ENCODE measurements at regions not wholly inside any gene's neighbourhood (a gene's known extent, or its start where the extent isn't known, plus 50 kb on each side); places are given as distances from the start of the nearest gene placed in this dataset.

DNA sequence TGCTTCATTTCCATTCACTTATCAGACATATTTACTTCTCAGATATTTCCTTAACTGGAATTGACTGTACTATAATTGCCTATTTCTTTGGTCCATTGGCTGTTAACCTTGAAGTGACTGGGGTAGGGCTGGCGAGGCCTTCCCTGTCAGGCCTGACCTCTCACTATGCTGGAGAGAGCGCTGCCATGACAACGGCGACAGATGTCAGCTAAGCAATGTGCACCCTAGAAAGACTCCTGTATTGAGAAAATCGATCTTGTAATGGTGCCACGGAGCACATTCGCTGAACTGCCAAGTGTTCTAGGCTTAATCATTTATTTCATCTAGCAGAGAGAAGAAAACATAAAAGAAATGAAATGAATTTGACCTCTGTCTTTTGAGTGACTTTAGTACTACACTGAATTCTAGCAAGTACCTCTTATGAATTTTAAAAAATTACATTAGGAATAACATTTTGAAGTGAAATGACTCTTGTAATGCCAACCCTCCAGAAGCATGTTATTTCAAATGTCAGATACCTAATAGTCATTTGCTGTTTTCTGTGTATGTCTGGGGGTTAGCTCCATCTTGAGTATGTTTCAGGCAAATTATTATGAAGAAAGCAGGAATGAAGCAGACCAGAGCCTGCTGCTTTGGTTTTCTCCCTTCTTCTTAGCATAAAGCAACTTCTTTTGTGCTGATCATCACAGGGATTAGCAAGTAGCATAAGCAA, 148.0 kb downstream of the SNX10 start:
- no peak for DNase-seq (ENCODE audit: low read depth)
- TF ChIP-seq, protein P1, sequence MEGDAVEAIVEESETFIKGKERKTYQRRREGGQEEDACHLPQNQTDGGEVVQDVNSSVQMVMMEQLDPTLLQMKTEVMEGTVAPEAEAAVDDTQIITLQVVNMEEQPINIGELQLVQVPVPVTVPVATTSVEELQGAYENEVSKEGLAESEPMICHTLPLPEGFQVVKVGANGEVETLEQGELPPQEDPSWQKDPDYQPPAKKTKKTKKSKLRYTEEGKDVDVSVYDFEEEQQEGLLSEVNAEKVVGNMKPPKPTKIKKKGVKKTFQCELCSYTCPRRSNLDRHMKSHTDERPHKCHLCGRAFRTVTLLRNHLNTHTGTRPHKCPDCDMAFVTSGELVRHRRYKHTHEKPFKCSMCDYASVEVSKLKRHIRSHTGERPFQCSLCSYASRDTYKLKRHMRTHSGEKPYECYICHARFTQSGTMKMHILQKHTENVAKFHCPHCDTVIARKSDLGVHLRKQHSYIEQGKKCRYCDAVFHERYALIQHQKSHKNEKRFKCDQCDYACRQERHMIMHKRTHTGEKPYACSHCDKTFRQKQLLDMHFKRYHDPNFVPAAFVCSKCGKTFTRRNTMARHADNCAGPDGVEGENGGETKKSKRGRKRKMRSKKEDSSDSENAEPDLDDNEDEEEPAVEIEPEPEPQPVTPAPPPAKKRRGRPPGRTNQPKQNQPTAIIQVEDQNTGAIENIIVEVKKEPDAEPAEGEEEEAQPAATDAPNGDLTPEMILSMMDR (conservative IDR thresholded peaks at IDR 0.05; ENCODE audit: low read length) = no peak
- H3K4me3 ChIP-seq (ENCODE audit: low read length) = no peak overlapping the region

DNA sequence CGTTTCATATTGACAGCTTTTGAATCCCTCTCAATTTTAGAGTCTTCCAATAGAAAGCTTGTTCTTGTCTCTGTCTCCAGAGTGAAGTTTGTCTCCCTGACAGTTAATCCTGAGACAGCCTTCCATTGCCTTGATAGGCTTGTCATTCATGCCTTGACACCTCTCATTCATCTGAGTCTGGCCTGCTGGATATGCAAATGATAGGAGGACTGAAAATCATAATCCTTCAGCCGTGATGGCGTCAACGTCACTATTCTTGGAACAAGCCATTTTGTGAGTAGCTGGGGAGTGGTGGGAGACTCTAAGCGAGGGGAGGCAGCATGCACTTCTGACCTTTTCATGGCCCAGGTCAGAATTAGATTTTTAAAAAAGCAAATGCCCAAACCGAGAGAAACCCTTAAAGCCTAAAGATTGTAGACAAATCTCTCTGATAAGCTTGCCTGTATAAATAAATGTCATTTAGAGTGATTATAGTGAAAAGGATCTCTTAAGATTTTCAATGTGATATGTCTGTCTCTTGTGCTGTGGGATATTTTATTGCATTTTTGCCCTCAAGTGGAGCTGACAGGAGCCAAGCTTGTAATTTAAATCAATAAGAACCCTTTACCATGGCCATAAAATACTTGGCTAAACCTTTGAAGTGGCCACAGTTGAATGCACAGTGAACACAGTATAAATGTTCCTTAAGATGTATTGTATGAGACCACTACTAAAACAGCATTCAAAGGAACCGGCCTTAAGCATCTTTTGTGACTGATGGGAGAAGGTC, 148.8 kb downstream of the SNX10 start:
- no peak overlapping the region for H3K4me3 ChIP-seq (ENCODE audit: low read length)
- DNase-seq (ENCODE audit: low read depth) = no peak
- TF ChIP-seq, protein P1 (conservative IDR thresholded peaks at IDR 0.05; ENCODE audit: low read length) = no peak

DNA sequence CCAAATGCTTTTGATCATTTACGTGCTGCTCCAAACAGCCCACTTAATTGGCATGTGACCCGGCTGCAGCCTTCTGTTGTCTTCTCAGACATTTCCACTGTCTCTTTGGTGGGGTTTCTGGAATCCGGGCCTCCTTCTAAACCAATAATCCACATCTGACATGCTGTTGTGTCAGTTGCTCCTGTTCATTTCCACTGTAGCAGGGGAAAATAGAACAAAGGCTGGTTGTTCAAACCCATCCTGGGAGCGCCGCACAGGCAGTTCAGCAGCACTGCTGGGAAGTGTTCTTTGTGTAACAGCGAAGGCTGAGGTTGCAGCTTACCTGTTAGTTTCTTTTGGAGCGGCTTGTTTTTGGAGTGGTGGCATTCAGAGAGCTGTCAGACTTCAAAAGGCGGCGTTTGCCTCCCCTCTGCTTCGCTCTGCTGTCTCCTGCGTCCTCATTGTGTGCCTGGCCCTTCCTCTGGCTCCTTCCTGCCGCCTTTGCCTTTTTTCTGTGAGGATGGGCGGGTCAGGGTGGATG, 149.4 kb downstream of the SNX10 start:
- no peak overlapping the region for H3K4me3 ChIP-seq (ENCODE audit: low read length)
- TF ChIP-seq, protein P1 (conservative IDR thresholded peaks at IDR 0.05; ENCODE audit: low read length) = no peak
- no peak for DNase-seq (ENCODE audit: low read depth)

DNA sequence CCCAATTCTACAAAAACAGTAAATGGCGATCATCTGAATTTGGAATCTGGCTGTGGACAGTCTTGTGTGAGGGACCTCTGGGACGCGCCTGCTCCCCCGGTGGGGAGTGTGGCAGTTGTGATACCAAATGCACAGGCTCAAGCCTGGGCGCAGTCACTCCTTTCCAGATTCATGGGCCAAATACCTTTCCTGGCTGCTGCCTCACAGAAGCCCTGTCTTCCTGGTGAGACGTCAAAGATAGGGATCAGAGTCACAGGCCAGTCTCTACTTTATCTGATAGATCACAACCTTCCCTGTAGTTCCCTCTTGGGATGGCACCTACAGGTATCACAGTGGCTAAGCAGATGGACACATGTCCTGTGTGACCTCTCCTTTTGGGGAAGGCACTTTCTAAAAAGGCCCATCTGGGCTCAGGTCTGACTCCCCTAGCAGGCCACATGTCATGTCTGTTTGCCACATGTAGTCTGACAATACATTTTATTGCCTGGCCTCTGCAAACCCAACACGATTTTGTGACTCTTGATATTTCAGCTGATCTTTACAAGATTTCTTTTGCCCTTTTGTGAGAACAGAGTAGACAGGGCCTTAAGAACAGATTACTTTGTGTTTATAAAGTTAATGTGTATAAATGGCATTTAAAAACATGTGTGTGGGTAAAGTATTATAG, 150.1 kb downstream of the SNX10 start:
- DNase-seq (ENCODE audit: low read depth) = no peak
- no peak overlapping the region for H3K4me3 ChIP-seq (ENCODE audit: low read length)
- TF ChIP-seq, protein P1 (conservative IDR thresholded peaks at IDR 0.05; ENCODE audit: low read length) = no peak

DNA sequence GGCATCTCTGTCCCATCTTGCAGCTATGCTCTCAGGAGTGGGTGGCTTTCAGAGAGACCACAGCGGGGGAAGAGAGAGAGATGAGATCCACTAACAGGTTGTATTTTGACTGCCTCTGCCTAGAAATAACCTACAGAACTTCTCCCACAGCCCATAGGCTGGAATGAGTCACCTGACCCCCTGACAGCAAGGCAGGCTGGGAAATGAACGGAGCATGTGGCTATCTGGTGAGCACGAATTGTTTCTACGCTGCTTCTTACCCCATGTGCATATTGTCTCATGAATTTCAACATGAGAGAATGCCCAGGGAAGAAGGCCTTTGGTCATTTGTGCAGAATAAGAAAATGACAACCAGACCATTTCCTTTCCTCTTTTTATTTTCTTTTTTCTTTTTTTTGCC, 151.3 kb downstream of the SNX10 start:
- no peak for DNase-seq (ENCODE audit: low read depth)
- no peak overlapping the region for H3K4me3 ChIP-seq (ENCODE audit: low read length)
- TF ChIP-seq, protein P1 (conservative IDR thresholded peaks at IDR 0.05; ENCODE audit: low read length) = no peak

DNA sequence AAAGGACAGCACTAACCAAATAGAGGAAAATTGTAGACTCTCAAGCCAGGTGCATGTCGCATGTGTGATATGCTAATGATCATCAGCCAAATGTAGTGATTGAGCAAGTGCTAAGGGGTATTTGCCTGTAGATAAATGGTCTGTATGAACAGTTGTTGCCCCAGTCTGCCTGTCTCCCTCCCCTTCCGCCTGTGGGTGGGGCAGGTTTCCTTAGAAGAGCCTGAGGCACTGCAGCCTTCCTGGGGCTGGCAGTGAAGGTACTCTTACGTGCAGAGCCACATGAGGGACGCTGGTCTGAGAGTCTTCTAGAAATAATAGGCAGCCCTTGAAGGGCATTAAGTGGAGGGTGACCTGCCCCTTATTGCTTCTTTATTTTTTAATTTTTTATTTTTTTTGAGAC, 152.1 kb downstream of the SNX10 start:
- TF ChIP-seq, protein P1 (conservative IDR thresholded peaks at IDR 0.05; ENCODE audit: low read length) = no peak
- H3K4me3 ChIP-seq (ENCODE audit: low read length) = no peak overlapping the region
- DNase-seq (ENCODE audit: low read depth) = no peak

Measured in AG10803 (cell line).